DND-41 (cell line): ENCODE measurements at regions not wholly inside any gene's neighbourhood (a gene's known extent, or its start where the extent isn't known, plus 50 kb on each side); places are given as distances from the start of the nearest gene placed in this dataset.
A peak's percentile ranks its signal among the peaks of the same experiment; 100 is the strongest.

ENCODE experiments used
- ATAC-seq: fragments of 200-7000 bp; cut with Tn5 transposase; 3 replicates; pipeline ENCODE4 v1.9.1; 2021; ENCODE audit warnings: low read depth; ENCODE audit not compliant: insufficient read depth
- DNase-seq: peaks from one replicate; pipeline ENCODE4 v3.0.0-alpha.2; 2020
- H2AFZ ChIP-seq: 2 replicates; pipeline ENCODE4 v1.6.0; 2012; ENCODE audit warnings: low read depth, low read length
- H3K27ac ChIP-seq: 2 replicates; pipeline ENCODE4 v1.5.1; 2012; ENCODE audit warnings: low read length, inconsistent platforms
- H3K27me3 ChIP-seq: fragments of 200-600 bp; sonication (generic); 2 replicates; pipeline ENCODE4 v1.6.0; 2012; ENCODE audit warnings: low read length, mild to moderate bottlenecking, inconsistent platforms; ENCODE audit not compliant: insufficient read depth, poor library complexity
- H3K36me3 ChIP-seq: 2 replicates; pipeline ENCODE4 v1.5.1; 2012; ENCODE audit warnings: low read length, inconsistent platforms; ENCODE audit not compliant: insufficient read depth
- H3K4me1 ChIP-seq: 2 replicates; pipeline ENCODE4 v1.5.1; 2012; ENCODE audit warnings: mild to moderate bottlenecking, low read length; ENCODE audit not compliant: insufficient read depth
- H3K4me2 ChIP-seq: 2 replicates; pipeline ENCODE4 v1.6.0; 2012; ENCODE audit warnings: mild to moderate bottlenecking, moderate library complexity, low read length, inconsistent platforms; ENCODE audit not compliant: insufficient read depth
- H3K4me3 ChIP-seq, 2 experiments: fragments of 200-600 bp in 1 of 2; shearing (Covaris generic) in 1 of 2; 2 replicates each; pipeline ENCODE4 v1.5.1; 2012 to 2016; ENCODE audit warnings: inconsistent platforms in 2 of 2, low read length in 2 of 2, mild to moderate bottlenecking in 2 of 2, low read depth in 1 of 2, moderate library complexity in 1 of 2
- H3K79me2 ChIP-seq: 2 replicates; pipeline ENCODE4 v1.6.0; 2012; ENCODE audit warnings: low read length, inconsistent platforms; ENCODE audit not compliant: insufficient read depth
- H3K9ac ChIP-seq: 2 replicates; pipeline ENCODE4 v1.6.0; 2012; ENCODE audit warnings: low read depth, mild to moderate bottlenecking, inconsistent platforms, low read length, moderate library complexity
- H3K9me3 ChIP-seq: 2 replicates; pipeline ENCODE4 v1.5.1; 2012; ENCODE audit warnings: low read length, moderate library complexity, mild to moderate bottlenecking, inconsistent platforms; ENCODE audit not compliant: insufficient read depth, severe bottlenecking
- H4K20me1 ChIP-seq: 2 replicates; pipeline ENCODE4 v1.6.0; 2012; ENCODE audit warnings: low read length; ENCODE audit not compliant: insufficient read depth
- CTCF ChIP-seq: IDR thresholded peaks from 2 replicates; pipeline ENCODE4 v1.5.1; 2012; ENCODE audit warnings: borderline replicate concordance, low read length, moderate library complexity, mild to moderate bottlenecking; ENCODE audit not compliant: poor library complexity, severe bottlenecking; ENCODE audit errors: extremely low read depth
- EZH2 ChIP-seq: IDR thresholded peaks from 3 replicates; pipeline ENCODE4 v1.6.1; 2012; ENCODE audit warnings: borderline replicate concordance, low read depth, mild to moderate bottlenecking, moderate library complexity, low read length, inconsistent platforms; ENCODE audit not compliant: severe bottlenecking

GRCh38 chr5:173781816-173782670, 106.1 kb upstream of the CPEB4 start:
- Histone ChIP-seq H3K27me3 (no peaks in the 10 kb centered on the region), H3K9me3 (no peaks in the 10 kb centered on the region), H3K27ac (peak overlapping the region; percentile 69), H3K4me2 (no peak overlapping the region; the same call in 1 of the 2 replicates), H3K36me3 (no peaks in the 10 kb centered on the region), H2AFZ (peak overlapping the region; percentile 72), H3K4me3 (no peak overlapping the region), H3K9ac (no peak overlapping the region; the same call in 1 of the 2 replicates), H3K79me2 (no peaks in the 10 kb centered on the region), H3K4me1 (peaks cover 15% of the 10 kb centered on the region), H4K20me1 (no peaks in the 10 kb centered on the region)
- peak; percentile 80 for ATAC-seq
- peak; percentile 67 for DNase-seq
- no peak for TF ChIP-seq EZH2
- no peak for TF ChIP-seq CTCF

GRCh38 chr5:173782671-173783101, 105.5 kb upstream of the CPEB4 start:
- H3K36me3 ChIP-seq = no peaks in the 10 kb centered on the region
- no peaks in the 10 kb centered on the region for H3K79me2 ChIP-seq
- peak overlapping the region; percentile 69; the same call in 1 of the 2 replicates for H3K27ac ChIP-seq
- DNase-seq (no peak), ATAC-seq (no peak)
- no peak overlapping the region for H3K4me2 ChIP-seq
- H3K4me1 ChIP-seq = peaks cover 15% of the 10 kb centered on the region
- no peaks in the 10 kb centered on the region for H3K9me3 ChIP-seq
- H2AFZ ChIP-seq = peak overlapping the region; percentile 72; the same call in 1 of the 2 replicates
- H3K4me3 ChIP-seq = no peak overlapping the region
- no peak overlapping the region for H3K9ac ChIP-seq
- H4K20me1 ChIP-seq = no peaks in the 10 kb centered on the region
- H3K27me3 ChIP-seq = no peaks in the 10 kb centered on the region
- TF ChIP-seq EZH2 (no peak), CTCF (no peak)

GRCh38 chr5:173783371-173783770, 104.8 kb upstream of the CPEB4 start:
- Histone ChIP-seq H3K27ac (no peak overlapping the region), H3K36me3 (no peaks in the 10 kb centered on the region), H3K4me3 (no peak overlapping the region), H3K9me3 (no peaks in the 10 kb centered on the region), H2AFZ (no peak overlapping the region), H4K20me1 (no peaks in the 10 kb centered on the region), H3K27me3 (no peaks in the 10 kb centered on the region), H3K9ac (no peak overlapping the region), H3K4me2 (no peak overlapping the region), H3K4me1 (peaks cover 15% of the 10 kb centered on the region), H3K79me2 (no peaks in the 10 kb centered on the region)
- DNase-seq (no peak), ATAC-seq (no peak)
- no peak for TF ChIP-seq EZH2
- TF ChIP-seq CTCF = no peak
